ENCODE measurements at regions not wholly inside any gene's neighbourhood (a gene's known extent, or its start where the extent isn't known, plus 50 kb on each side); places are given as distances from the start of the nearest gene placed in this dataset.

DNA sequence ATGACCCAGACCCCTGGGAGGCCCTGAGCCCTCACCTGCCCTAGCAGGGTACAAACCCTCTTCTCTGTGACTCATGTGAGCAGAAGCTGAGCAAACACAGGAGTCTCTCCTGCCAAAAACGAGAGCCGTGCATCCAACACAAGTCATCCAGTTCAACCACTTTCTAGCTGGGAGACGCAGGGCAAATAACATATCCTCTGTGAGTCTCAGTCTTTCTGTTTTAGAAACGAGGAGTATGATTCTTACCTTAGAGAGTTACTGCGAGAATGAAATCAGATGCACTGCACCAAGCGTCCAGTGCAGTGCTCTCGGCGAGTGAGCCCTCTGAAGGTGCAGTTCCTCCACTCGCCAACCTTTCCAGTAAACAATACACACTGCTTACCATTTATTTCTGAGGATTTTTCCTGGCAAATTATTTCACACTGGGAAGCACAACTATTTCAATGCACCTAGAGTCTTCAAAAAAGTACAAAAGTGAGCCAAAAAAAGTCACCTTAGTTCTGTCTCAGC, 331.8 kb upstream of the MYT1L start:
- TF ChIP-seq, protein P1, sequence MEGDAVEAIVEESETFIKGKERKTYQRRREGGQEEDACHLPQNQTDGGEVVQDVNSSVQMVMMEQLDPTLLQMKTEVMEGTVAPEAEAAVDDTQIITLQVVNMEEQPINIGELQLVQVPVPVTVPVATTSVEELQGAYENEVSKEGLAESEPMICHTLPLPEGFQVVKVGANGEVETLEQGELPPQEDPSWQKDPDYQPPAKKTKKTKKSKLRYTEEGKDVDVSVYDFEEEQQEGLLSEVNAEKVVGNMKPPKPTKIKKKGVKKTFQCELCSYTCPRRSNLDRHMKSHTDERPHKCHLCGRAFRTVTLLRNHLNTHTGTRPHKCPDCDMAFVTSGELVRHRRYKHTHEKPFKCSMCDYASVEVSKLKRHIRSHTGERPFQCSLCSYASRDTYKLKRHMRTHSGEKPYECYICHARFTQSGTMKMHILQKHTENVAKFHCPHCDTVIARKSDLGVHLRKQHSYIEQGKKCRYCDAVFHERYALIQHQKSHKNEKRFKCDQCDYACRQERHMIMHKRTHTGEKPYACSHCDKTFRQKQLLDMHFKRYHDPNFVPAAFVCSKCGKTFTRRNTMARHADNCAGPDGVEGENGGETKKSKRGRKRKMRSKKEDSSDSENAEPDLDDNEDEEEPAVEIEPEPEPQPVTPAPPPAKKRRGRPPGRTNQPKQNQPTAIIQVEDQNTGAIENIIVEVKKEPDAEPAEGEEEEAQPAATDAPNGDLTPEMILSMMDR (IDR thresholded peaks at IDR 0.05; ENCODE audit: low read length) = no peak
- TF ChIP-seq EZH2 (IDR thresholded peaks at IDR 0.05; ENCODE audit: borderline replicate concordance, low read length) = no peak
